CD4-positive, CD25-positive, alpha-beta regulatory T cell (primary cell): ENCODE measurements at regions not wholly inside any gene's neighbourhood (a gene's known extent, or its start where the extent isn't known, plus 50 kb on each side); places are given as distances from the start of the nearest gene placed in this dataset.

Experiments
- ATAC-seq, 2 donors: fragments of 150-1000 bp; cut with Tn5 transposase; one replicate each; pipeline ENCODE4 v1.10.0; 2021; ENCODE audit warnings: low read depth in 2 of 2, moderate number of reproducible peaks in 2 of 2, moderate library complexity in 1 of 2
- DNase-seq, 3 donors: peaks; one replicate each; pipeline versions ENCODE4 v3.0.0 to v3.0.0-alpha.2; 2012 to 2022; ENCODE audit warnings: mixed read lengths in 1 of 3
- H3K27ac ChIP-seq: one replicate; pipeline ENCODE4 v1.7.0; 2013; ENCODE audit warnings: mild to moderate bottlenecking, low read length; ENCODE audit not compliant: insufficient read depth, poor library complexity, severe bottlenecking
- H3K27me3 ChIP-seq: one replicate; pipeline ENCODE4 v1.7.0; 2013; ENCODE audit warnings: low read length; ENCODE audit not compliant: control insufficient read depth, insufficient read depth
- H3K36me3 ChIP-seq: one replicate; pipeline ENCODE4 v1.7.0; 2013; ENCODE audit warnings: mild to moderate bottlenecking, low read length, moderate library complexity; ENCODE audit not compliant: control insufficient read depth, insufficient read depth
- H3K4me1 ChIP-seq: 2 replicates; pipeline ENCODE4 v1.7.0; 2013; ENCODE audit warnings: mild to moderate bottlenecking, low read length; ENCODE audit not compliant: insufficient read depth, control insufficient read depth, poor library complexity, severe bottlenecking
- H3K4me3 ChIP-seq: one replicate; pipeline ENCODE4 v1.7.0; 2013; ENCODE audit warnings: low read depth, mild to moderate bottlenecking, low read length, moderate library complexity
- H3K9me3 ChIP-seq, 2 experiments: 1 replicate in 1 of 2; 2 replicates in 1 of 2; pipeline ENCODE4 v1.7.0; 2013; ENCODE audit warnings: low read length in 2 of 2, mild to moderate bottlenecking in 1 of 2, moderate library complexity in 1 of 2; ENCODE audit not compliant: control insufficient read depth in 2 of 2
- H3K27ac Mint-ChIP-seq, 3 donors: one replicate each; pipeline ENCODE4 v1.8.0; 2020 to 2022; ENCODE audit warnings: mild to moderate bottlenecking in 3 of 3, mixed read lengths in 3 of 3, moderate library complexity in 2 of 3
- H3K27me3 Mint-ChIP-seq: one replicate; pipeline ENCODE4 v1.8.0; 2022; ENCODE audit warnings: mild to moderate bottlenecking, mixed read lengths
- H3K36me3 Mint-ChIP-seq: one replicate; pipeline ENCODE4 v1.8.0; 2020; ENCODE audit warnings: mixed read lengths
- H3K4me1 Mint-ChIP-seq, 4 donors: one replicate each; pipeline ENCODE4 v1.8.0; 2020 to 2022; ENCODE audit warnings: mixed read lengths in 4 of 4, mild to moderate bottlenecking in 1 of 4
- H3K4me3 Mint-ChIP-seq, 4 donors: one replicate each; pipeline ENCODE4 v1.8.0; 2020 to 2022; ENCODE audit warnings: mild to moderate bottlenecking in 4 of 4, mixed read lengths in 4 of 4, moderate library complexity in 3 of 4
- H3K9me3 Mint-ChIP-seq, 7 donors: one replicate each; pipeline ENCODE4 v1.8.0; 2020 to 2022; ENCODE audit warnings: mixed read lengths in 7 of 7, mild to moderate bottlenecking in 3 of 7, moderate library complexity in 2 of 7

DNA sequence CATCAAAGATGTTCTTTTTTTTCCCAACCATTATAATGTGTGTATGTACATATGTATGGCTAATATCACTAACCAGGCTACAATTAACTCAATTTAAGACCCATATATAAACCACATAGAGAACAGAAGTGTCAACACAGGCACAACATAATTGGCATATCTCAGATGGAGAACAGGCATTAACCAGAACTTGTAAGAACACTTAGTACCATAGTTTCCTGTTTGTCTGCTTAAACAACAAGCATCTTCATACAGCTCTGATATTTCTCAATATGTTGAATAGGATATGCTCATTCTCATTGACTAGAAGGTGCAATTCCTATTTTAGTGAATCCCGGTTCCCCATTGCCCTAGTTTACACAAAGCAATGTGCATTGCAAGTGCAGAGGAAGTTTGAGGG is 116.9 kb upstream of the EDNRB start:
- H3K36me3 ChIP-seq = no peaks in the 10 kb centered on the region
- no peaks in the 10 kb centered on the region for H3K27me3 ChIP-seq
- peaks cover 10% of the 10 kb centered on the region for H3K27me3 Mint-ChIP-seq
- no peak for ATAC-seq
- peaks cover 0 to 6% (median 0%) of the 10 kb centered on the region in 7 donors for H3K9me3 Mint-ChIP-seq
- H3K27ac Mint-ChIP-seq = no peak overlapping the region
- no peak overlapping the region for H3K4me3 Mint-ChIP-seq
- no peak overlapping the region for H3K4me3 ChIP-seq
- no peaks in the 10 kb centered on the region for H3K4me1 Mint-ChIP-seq
- H3K36me3 Mint-ChIP-seq = no peaks in the 10 kb centered on the region
- no peak for DNase-seq
- H3K27ac ChIP-seq = no peak overlapping the region
- no peaks in the 10 kb centered on the region for H3K9me3 ChIP-seq
- H3K4me1 ChIP-seq = no peaks in the 10 kb centered on the region

DNA sequence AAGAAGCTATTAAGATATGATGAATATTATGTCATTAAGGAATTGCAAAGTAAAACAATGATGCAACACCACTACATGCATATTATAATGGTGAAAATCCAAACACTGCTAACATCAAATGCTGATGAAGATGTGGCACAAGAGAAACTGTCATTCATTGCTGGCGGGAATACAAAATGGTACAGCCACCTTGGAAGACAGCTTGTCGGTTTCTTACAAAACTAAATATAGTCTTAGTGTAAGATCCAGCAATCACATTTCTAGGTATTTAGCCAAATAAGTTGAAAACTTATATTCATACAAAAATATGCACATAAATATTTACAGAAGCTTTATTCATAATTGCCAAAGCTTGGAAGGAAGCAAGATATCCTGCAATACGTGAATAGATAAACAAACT is 114.9 kb upstream of the EDNRB start:
- Histone ChIP-seq H3K27ac (no peak overlapping the region), H3K27me3 (no peaks in the 10 kb centered on the region), H3K4me1 (no peaks in the 10 kb centered on the region), H3K4me3 (no peak overlapping the region), H3K9me3 (no peaks in the 10 kb centered on the region), H3K36me3 (no peaks in the 10 kb centered on the region)
- Mint-ChIP-seq H3K27ac (no peak overlapping the region), H3K4me1 (no peaks in the 10 kb centered on the region), H3K36me3 (no peaks in the 10 kb centered on the region), H3K4me3 (no peak overlapping the region), H3K9me3 (peaks cover 0 to 4% (median 0%) of the 10 kb centered on the region in 7 donors), H3K27me3 (peaks cover 6% of the 10 kb centered on the region)
- DNase-seq (no peak), ATAC-seq (no peak)

DNA sequence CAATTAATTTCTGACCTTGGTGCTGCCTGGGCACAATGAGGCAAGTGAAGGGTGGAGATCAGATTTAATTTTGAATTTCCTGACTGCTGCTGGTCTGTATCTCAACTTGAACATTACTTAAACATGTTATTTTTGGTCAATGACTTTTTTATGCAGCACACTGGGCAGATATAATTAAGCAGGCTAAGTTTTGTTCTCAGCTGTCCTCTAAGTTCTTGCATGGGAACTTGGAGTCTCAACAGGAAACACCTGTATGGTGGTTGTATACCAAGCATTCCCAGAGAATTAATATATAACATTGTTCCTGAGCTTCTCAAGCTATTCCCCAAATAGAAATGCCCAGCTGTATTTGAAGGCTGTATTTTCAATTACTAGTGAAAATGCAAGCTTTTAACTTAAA is 113.5 kb upstream of the EDNRB start:
- H3K9me3 Mint-ChIP-seq = peaks cover 0 to 2% (median 0%) of the 10 kb centered on the region in 7 donors
- Histone ChIP-seq H3K4me1 (no peaks in the 10 kb centered on the region), H3K27me3 (no peaks in the 10 kb centered on the region), H3K36me3 (no peaks in the 10 kb centered on the region), H3K9me3 (no peaks in the 10 kb centered on the region), H3K4me3 (no peak overlapping the region), H3K27ac (no peak overlapping the region)
- no peaks in the 10 kb centered on the region for H3K36me3 Mint-ChIP-seq
- ATAC-seq (no peak), DNase-seq (no peak)
- H3K27ac Mint-ChIP-seq = no peak overlapping the region
- H3K4me1 Mint-ChIP-seq = no peaks in the 10 kb centered on the region
- no peak overlapping the region for H3K4me3 Mint-ChIP-seq
- peaks cover 3% of the 10 kb centered on the region for H3K27me3 Mint-ChIP-seq

DNA sequence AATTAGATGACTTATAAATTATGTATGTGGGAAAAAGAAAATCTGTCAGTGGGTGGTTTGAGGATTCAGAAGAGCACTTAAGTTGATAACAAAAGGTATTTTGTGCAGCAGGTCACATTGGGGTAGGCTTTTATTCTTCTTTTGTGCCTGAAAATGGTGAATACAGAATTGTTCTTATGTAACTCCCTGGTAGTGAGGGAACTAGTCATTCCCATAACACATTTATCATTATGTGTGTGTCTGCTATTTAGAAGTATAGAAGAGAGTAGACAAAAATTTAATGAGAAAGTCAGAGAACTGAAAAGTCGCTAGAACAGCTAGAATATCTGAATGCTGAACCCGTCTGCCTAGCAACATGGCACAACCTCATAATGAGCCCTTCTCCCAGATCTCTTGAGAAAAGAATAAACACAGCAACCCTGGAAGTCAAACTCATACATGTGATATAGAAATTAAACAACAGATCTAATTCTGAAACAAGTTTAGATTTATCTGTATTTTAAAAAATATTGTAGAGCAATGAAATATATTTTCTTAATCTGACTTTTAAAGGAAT is 111.8 kb upstream of the EDNRB start:
- Histone ChIP-seq H3K4me1 (no peaks in the 10 kb centered on the region), H3K36me3 (no peaks in the 10 kb centered on the region), H3K4me3 (no peak overlapping the region), H3K27ac (no peak overlapping the region), H3K9me3 (no peaks in the 10 kb centered on the region), H3K27me3 (no peaks in the 10 kb centered on the region)
- Mint-ChIP-seq H3K4me3 (no peak overlapping the region), H3K4me1 (no peaks in the 10 kb centered on the region), H3K36me3 (no peaks in the 10 kb centered on the region), H3K27ac (no peak overlapping the region), H3K27me3 (no peaks in the 10 kb centered on the region), H3K9me3 (peaks cover 0 to 2% (median 0%) of the 10 kb centered on the region in 7 donors)
- DNase-seq (no peak), ATAC-seq (no peak)

DNA sequence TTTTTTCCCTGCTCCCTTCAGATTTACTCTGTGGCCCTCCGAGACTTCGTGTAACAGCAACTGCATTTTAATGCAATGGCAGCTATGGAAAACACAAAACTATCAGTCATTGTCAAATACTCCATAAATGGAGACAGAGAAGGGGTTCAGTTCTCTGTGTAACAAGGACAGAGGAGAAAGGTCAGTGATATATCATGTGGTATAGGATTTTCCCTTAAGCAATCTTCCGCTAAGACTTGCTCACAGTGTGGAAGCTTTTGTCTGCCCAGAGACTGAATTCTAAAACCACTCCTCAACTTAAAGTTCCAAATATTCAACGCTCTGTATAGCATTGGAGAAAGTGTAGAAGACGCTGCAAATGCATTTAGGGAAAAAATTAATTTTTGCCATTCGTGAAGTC is 111.3 kb upstream of the EDNRB start:
- Histone ChIP-seq H3K27ac (no peak overlapping the region), H3K4me1 (no peaks in the 10 kb centered on the region), H3K36me3 (no peaks in the 10 kb centered on the region), H3K27me3 (no peaks in the 10 kb centered on the region), H3K4me3 (no peak overlapping the region), H3K9me3 (no peaks in the 10 kb centered on the region)
- ATAC-seq (no peak), DNase-seq (no peak)
- H3K4me3 Mint-ChIP-seq = no peak overlapping the region
- no peaks in the 10 kb centered on the region for H3K4me1 Mint-ChIP-seq
- H3K9me3 Mint-ChIP-seq = peaks cover 0 to 2% (median 0%) of the 10 kb centered on the region in 7 donors
- no peaks in the 10 kb centered on the region for H3K27me3 Mint-ChIP-seq
- H3K36me3 Mint-ChIP-seq = no peaks in the 10 kb centered on the region
- no peak overlapping the region for H3K27ac Mint-ChIP-seq

DNA sequence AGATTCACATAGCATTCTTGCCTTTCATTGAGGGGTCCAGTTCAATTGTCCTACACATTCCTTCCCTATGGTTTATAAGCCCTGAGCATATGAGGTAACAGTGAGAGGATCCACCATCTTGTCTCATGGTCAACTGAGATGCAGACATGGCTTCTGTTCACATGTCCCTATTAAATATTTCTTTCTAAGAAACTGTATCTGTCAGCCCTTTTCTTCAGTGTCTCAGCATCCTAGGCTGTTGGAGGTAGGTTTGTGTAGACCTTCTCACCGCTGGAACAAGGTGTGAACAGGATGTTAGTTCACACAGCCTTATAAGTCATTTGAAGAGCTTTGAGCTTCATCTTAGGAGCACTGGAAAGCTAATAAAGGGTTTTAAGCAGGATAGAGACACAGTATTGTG is 110.3 kb upstream of the EDNRB start:
- no peaks in the 10 kb centered on the region for H3K4me1 Mint-ChIP-seq
- Histone ChIP-seq H3K36me3 (no peaks in the 10 kb centered on the region), H3K9me3 (no peaks in the 10 kb centered on the region), H3K4me3 (no peak overlapping the region), H3K4me1 (no peaks in the 10 kb centered on the region), H3K27me3 (no peaks in the 10 kb centered on the region), H3K27ac (no peak overlapping the region)
- no peak for DNase-seq
- no peak for ATAC-seq
- H3K27ac Mint-ChIP-seq = no peak overlapping the region
- no peaks in the 10 kb centered on the region for H3K27me3 Mint-ChIP-seq
- H3K36me3 Mint-ChIP-seq = no peaks in the 10 kb centered on the region
- H3K9me3 Mint-ChIP-seq = peaks cover 0 to 2% (median 0%) of the 10 kb centered on the region in 7 donors
- H3K4me3 Mint-ChIP-seq = no peak overlapping the region

DNA sequence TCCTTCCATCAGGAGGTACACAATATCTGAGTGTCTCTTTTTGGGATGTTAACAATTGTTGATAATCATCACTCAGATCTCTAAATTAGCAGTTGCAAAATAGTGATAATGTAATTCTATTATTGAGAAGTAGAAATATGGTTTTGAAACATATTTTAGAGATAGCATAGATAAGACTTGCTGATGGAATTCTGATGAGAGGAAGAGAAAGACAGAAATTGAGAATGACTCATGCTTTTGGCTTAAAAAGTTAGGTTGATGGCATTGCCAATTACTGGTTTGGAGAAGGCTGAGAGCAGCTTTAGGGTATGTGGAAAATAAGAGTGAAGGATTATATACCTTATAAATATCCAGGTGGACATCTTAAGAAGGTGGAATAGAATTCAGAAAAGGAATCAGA is 106.4 kb upstream of the EDNRB start:
- Histone ChIP-seq H3K27me3 (no peaks in the 10 kb centered on the region), H3K9me3 (no peaks in the 10 kb centered on the region), H3K27ac (no peak overlapping the region), H3K4me1 (no peaks in the 10 kb centered on the region), H3K4me3 (no peak overlapping the region), H3K36me3 (no peaks in the 10 kb centered on the region)
- ATAC-seq (no peak), DNase-seq (no peak)
- H3K9me3 Mint-ChIP-seq = peaks cover 0 to 2% (median 0%) of the 10 kb centered on the region in 7 donors
- peaks cover 6 to 17% (median 10%) of the 10 kb centered on the region in 4 donors for H3K4me1 Mint-ChIP-seq
- no peaks in the 10 kb centered on the region for H3K27me3 Mint-ChIP-seq
- H3K27ac Mint-ChIP-seq = no peak overlapping the region
- no peaks in the 10 kb centered on the region for H3K36me3 Mint-ChIP-seq
- H3K4me3 Mint-ChIP-seq = no peak overlapping the region

DNA sequence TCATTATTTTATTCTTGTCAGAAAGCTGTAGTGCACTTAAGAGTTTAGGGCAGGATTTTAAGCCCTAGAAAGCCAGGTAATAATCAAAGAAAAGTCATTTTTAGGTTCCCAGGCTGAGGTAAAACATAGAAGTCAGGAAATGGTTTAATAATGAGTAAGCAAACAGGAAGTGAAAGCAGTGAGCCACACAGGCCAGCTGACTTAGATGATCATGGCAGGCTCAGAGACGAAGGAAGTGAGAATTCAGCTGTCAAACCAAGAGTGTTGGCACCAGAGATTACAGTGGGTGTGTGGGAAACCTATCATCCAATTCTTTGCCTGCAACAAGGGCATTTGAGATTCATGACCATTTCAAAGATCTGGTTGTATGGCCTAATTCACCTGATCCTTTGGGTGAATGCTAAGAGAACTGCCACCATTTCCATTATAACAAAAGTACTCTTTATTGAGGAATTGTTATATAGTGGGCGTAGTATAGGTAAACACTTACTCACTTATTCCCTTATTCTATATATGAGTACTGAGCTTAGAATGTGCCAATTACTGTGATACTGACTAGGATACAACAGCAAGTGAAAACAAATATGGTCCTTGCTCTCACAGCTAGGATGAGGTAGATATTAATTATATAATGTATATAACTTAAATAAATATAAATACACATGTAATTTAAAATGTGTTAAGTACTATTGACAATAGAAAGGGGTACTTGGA is 103.7 kb upstream of the EDNRB start:
- peak overlapping the region; percentile 26 for H3K27ac ChIP-seq
- ATAC-seq = peak; percentile 90 to 93
- H3K4me3 ChIP-seq = peak overlapping the region; percentile 33
- Mint-ChIP-seq H3K4me1 (peaks cover 6 to 17% (median 10%) of the 10 kb centered on the region in 4 donors), H3K27ac (peak overlapping the region; percentile 4 to 86 (median 53)), H3K4me3 (peak overlapping the region in 1 of 4 donors; percentile 8), H3K9me3 (peaks cover 0 to 2% (median 1%) of the 10 kb centered on the region in 7 donors), H3K36me3 (no peaks in the 10 kb centered on the region), H3K27me3 (peaks cover 6% of the 10 kb centered on the region)
- no peaks in the 10 kb centered on the region for H3K27me3 ChIP-seq
- peak in 2 of 3 donors; percentile 29 to 79 for DNase-seq
- H3K4me1 ChIP-seq = no peaks in the 10 kb centered on the region
- no peaks in the 10 kb centered on the region for H3K36me3 ChIP-seq
- no peaks in the 10 kb centered on the region for H3K9me3 ChIP-seq
